Endothelial cell of umbilical vein (primary cell): ENCODE measurements at regions not wholly inside any gene's neighbourhood (a gene's known extent, or its start where the extent isn't known, plus 50 kb on each side); places are given as distances from the start of the nearest gene placed in this dataset.

Experiments used
- EZH2 ChIP-seq: IDR thresholded peaks from 2 replicates; pipeline ENCODE4 v1.6.1; 2012; ENCODE audit warnings: borderline replicate concordance, low read depth, mild to moderate bottlenecking, moderate library complexity, low read length, inconsistent platforms; ENCODE audit not compliant: severe bottlenecking
- FOS ChIP-seq: IDR thresholded peaks from 2 replicates; pipeline ENCODE4 v1.6.1; 2011; ENCODE audit warnings: mild to moderate bottlenecking, low read length, moderate library complexity, borderline replicate concordance; ENCODE audit not compliant: insufficient read depth
- MAX ChIP-seq: IDR thresholded peaks from 2 replicates; pipeline ENCODE4 v1.6.1; 2011; ENCODE audit not compliant: insufficient read depth, insufficient read length
- POLR2A ChIP-seq: IDR thresholded peaks from 2 replicates; pipeline ENCODE4 v1.6.1; 2012; ENCODE audit warnings: low read depth, mild to moderate bottlenecking, control low read depth, low read length
- POLR2AphosphoS5 ChIP-seq: IDR thresholded peaks from 2 replicates; pipeline ENCODE4 v1.6.1; 2012; ENCODE audit warnings: low read depth, mild to moderate bottlenecking, control low read depth, low read length, moderate library complexity; ENCODE audit not compliant: insufficient read depth
- TF ChIP-seq, protein P1 (sequence below), 2 donors: IDR thresholded peaks; 1 replicate in 1 of 2; 2 replicates in 1 of 2; pipeline ENCODE4 v1.5.1; 2011; ENCODE audit warnings: low read length in 2 of 2, mild to moderate bottlenecking in 2 of 2, moderate library complexity in 2 of 2, control low read depth in 1 of 2, inconsistent platforms in 1 of 2, low read depth in 1 of 2; ENCODE audit not compliant: insufficient read depth in 1 of 2; ENCODE audit errors: extremely low read depth in 1 of 2

- TF ChIP-seq, protein P1, sequence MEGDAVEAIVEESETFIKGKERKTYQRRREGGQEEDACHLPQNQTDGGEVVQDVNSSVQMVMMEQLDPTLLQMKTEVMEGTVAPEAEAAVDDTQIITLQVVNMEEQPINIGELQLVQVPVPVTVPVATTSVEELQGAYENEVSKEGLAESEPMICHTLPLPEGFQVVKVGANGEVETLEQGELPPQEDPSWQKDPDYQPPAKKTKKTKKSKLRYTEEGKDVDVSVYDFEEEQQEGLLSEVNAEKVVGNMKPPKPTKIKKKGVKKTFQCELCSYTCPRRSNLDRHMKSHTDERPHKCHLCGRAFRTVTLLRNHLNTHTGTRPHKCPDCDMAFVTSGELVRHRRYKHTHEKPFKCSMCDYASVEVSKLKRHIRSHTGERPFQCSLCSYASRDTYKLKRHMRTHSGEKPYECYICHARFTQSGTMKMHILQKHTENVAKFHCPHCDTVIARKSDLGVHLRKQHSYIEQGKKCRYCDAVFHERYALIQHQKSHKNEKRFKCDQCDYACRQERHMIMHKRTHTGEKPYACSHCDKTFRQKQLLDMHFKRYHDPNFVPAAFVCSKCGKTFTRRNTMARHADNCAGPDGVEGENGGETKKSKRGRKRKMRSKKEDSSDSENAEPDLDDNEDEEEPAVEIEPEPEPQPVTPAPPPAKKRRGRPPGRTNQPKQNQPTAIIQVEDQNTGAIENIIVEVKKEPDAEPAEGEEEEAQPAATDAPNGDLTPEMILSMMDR (IDR thresholded peaks at IDR 0.05; ENCODE audit: extremely low read depth in 1 of 2, insufficient read depth in 1 of 2, low read depth in 1 of 2, low read length in 2 of 2) = no peak
- TF ChIP-seq POLR2A (no peak), EZH2 (no peak), POLR2AphosphoS5 (no peak), MAX (no peak), FOS (no peak)
Observed at GRCh38 chr4:162727232-162727631, 439.5 kb downstream of the NAF1 start.
